Muscle layer of colon (tissue), 2 donors: ENCODE measurements at regions not wholly inside any gene's neighbourhood (a gene's known extent, or its start where the extent isn't known, plus 50 kb on each side); places are given as distances from the start of the nearest gene placed in this dataset.

Experiments
- H3K27ac ChIP-seq: one replicate; pipeline ENCODE4 v1.7.0; 2013; ENCODE audit warnings: low read depth, mild to moderate bottlenecking, low read length, moderate library complexity
- H3K27me3 ChIP-seq, 2 donors: one replicate each; pipeline ENCODE4 v1.7.0; 2013; ENCODE audit warnings: low read length in 2 of 2, mild to moderate bottlenecking in 2 of 2; ENCODE audit not compliant: insufficient read depth in 2 of 2, control insufficient read depth in 1 of 2
- H3K36me3 ChIP-seq: one replicate; pipeline ENCODE4 v1.7.0; 2013; ENCODE audit warnings: mild to moderate bottlenecking, low read length; ENCODE audit not compliant: insufficient read depth
- H3K4me1 ChIP-seq: one replicate; pipeline ENCODE4 v1.7.0; 2013; ENCODE audit warnings: mild to moderate bottlenecking, low read length; ENCODE audit not compliant: insufficient read depth
- H3K4me3 ChIP-seq, 2 donors: one replicate each; pipeline ENCODE4 v1.7.0; 2013; ENCODE audit warnings: low read length in 2 of 2, low read depth in 1 of 2, mild to moderate bottlenecking in 1 of 2, moderate library complexity in 1 of 2
- H3K9ac ChIP-seq: one replicate; pipeline ENCODE4 v1.7.0; 2013; ENCODE audit warnings: low read length
- H3K9me3 ChIP-seq: one replicate; pipeline ENCODE4 v1.7.0; 2013; ENCODE audit warnings: mild to moderate bottlenecking, low read length
- donor health status: abdominal sarcoma.
- donor health status: Adenocarcinoma of cecum.

- H3K9ac ChIP-seq: no peak overlapping the region
- no peaks in the 10 kb centered on the region for H3K36me3 ChIP-seq
- H3K27ac ChIP-seq: no peak overlapping the region
- no peaks in the 10 kb centered on the region for H3K27me3 ChIP-seq
- H3K4me3 ChIP-seq: no peak overlapping the region
- no peaks in the 10 kb centered on the region for H3K4me1 ChIP-seq
- no peaks in the 10 kb centered on the region for H3K9me3 ChIP-seq
These were observed 117.1 kb downstream of the PPP1R3A start for GRCh38 chr7:113801751-113802150.

GRCh38 chr7:113800826-113801225 is 118.0 kb downstream of the PPP1R3A start:
- Histone ChIP-seq H3K27me3 (no peaks in the 10 kb centered on the region), H3K27ac (no peak overlapping the region), H3K36me3 (no peaks in the 10 kb centered on the region), H3K9ac (no peak overlapping the region), H3K4me3 (no peak overlapping the region), H3K9me3 (no peaks in the 10 kb centered on the region), H3K4me1 (no peaks in the 10 kb centered on the region)

GRCh38 chr7:113799896-113800295 is 118.9 kb downstream of the PPP1R3A start:
- Histone ChIP-seq H3K9ac (no peak overlapping the region), H3K27ac (no peak overlapping the region), H3K36me3 (no peaks in the 10 kb centered on the region), H3K9me3 (no peaks in the 10 kb centered on the region), H3K4me3 (no peak overlapping the region), H3K27me3 (no peaks in the 10 kb centered on the region), H3K4me1 (no peaks in the 10 kb centered on the region)

DNA sequence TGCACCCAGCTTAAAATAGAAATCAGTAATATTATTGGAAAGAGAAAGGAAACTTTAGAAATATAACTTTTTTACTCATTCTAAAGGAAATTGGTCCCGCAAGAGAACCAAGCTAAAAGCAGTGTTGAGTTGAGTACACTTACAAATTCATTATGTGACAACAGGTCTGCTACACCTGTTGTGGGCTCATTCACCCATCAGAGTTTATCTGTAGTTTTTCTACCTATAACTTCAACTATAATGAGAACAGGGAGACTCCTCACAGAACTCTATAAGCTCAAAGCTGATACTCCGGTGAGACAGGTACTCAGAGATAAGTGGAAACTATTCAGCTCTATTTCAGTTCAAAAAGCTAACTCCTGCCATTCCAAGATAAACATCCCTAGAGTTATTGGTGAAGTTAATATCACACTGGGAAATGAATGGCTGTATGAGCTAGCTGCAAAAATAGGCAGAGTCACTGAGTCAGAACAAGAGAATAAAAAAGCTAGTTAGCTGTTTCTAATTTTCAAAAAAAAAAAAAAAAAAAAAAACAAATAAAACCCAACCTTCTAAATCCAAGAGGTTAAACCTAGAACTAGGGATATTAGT is 121.3 kb downstream of the PPP1R3A start:
- Histone ChIP-seq H3K9me3 (no peaks in the 10 kb centered on the region), H3K36me3 (no peaks in the 10 kb centered on the region), H3K4me1 (no peaks in the 10 kb centered on the region), H3K27me3 (no peaks in the 10 kb centered on the region), H3K9ac (no peak overlapping the region), H3K27ac (no peak overlapping the region), H3K4me3 (no peak overlapping the region)

GRCh38 chr7:113796557-113796956 is 122.3 kb downstream of the PPP1R3A start:
- no peak overlapping the region for H3K9ac ChIP-seq
- no peaks in the 10 kb centered on the region for H3K9me3 ChIP-seq
- no peaks in the 10 kb centered on the region for H3K27me3 ChIP-seq
- no peaks in the 10 kb centered on the region for H3K4me1 ChIP-seq
- no peak overlapping the region for H3K27ac ChIP-seq
- no peaks in the 10 kb centered on the region for H3K36me3 ChIP-seq
- H3K4me3 ChIP-seq: no peak overlapping the region

GRCh38 chr7:113794573-113794972 is 124.2 kb downstream of the PPP1R3A start:
- Histone ChIP-seq H3K9me3 (no peaks in the 10 kb centered on the region), H3K27ac (no peak overlapping the region), H3K4me1 (no peaks in the 10 kb centered on the region), H3K9ac (no peak overlapping the region), H3K36me3 (no peaks in the 10 kb centered on the region), H3K4me3 (no peak overlapping the region), H3K27me3 (no peaks in the 10 kb centered on the region)

DNA sequence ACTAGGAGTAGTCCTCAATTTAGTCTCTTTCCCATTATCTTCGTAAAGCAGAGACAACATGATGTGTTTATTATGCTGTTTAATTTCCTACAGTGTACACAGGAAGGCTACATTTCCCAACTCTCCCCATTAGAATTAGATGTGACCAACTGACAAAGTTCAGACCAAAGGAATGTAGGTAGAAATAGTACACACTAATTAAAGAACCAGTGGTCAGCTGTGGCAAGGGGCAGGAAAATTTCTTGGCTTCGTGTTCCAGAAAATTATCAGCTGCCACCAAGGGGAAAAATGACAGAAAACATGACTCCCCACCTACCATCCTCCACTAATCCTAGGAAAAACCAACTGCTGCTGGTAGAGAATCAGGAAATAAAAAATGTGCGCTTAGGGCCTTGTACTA is 125.6 kb downstream of the PPP1R3A start:
- H3K27ac ChIP-seq: no peak overlapping the region
- H3K27me3 ChIP-seq: no peaks in the 10 kb centered on the region

GRCh38 chr7:113790025-113790424 is 128.8 kb downstream of the PPP1R3A start:
- no peaks in the 10 kb centered on the region for H3K27me3 ChIP-seq
- H3K4me1 ChIP-seq: no peaks in the 10 kb centered on the region
- H3K9me3 ChIP-seq: no peaks in the 10 kb centered on the region
- H3K4me3 ChIP-seq: no peak overlapping the region
- no peaks in the 10 kb centered on the region for H3K36me3 ChIP-seq
- H3K27ac ChIP-seq: no peak overlapping the region
- no peak overlapping the region for H3K9ac ChIP-seq

More for the DNA sequence above, 125.6 kb downstream of the PPP1R3A start:
- Histone ChIP-seq H3K9ac (no peak overlapping the region), H3K4me1 (no peaks in the 10 kb centered on the region), H3K4me3 (no peak overlapping the region), H3K9me3 (no peaks in the 10 kb centered on the region), H3K36me3 (no peaks in the 10 kb centered on the region)

DNA sequence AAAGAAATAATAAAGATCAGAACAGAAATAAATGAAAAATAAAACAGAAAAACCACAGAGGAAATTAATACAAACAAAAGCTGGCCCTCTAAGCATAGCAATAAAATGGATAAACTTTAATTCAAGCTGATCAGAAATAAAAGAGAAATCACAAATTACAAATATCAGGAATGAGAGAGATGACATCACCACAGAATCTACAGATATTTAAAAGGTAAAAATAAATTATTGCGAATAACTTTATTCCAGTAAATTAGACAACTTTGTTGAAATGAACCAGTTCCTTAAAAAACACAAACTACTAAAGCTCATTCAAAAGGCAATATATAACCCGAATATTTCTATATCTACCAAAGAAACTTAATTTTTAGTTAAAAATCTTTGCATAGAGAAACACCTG is 131.7 kb downstream of the PPP1R3A start:
- H3K27me3 ChIP-seq: no peaks in the 10 kb centered on the region
- H3K36me3 ChIP-seq: no peaks in the 10 kb centered on the region
- H3K9me3 ChIP-seq: no peaks in the 10 kb centered on the region
- no peak overlapping the region for H3K27ac ChIP-seq
- no peak overlapping the region for H3K9ac ChIP-seq
- no peaks in the 10 kb centered on the region for H3K4me1 ChIP-seq
- H3K4me3 ChIP-seq: no peak overlapping the region

- Histone ChIP-seq H3K4me1 (no peaks in the 10 kb centered on the region), H3K36me3 (no peaks in the 10 kb centered on the region)
These were observed 133.9 kb downstream of the PPP1R3A start for GRCh38 chr7:113784956-113785355.

DNA sequence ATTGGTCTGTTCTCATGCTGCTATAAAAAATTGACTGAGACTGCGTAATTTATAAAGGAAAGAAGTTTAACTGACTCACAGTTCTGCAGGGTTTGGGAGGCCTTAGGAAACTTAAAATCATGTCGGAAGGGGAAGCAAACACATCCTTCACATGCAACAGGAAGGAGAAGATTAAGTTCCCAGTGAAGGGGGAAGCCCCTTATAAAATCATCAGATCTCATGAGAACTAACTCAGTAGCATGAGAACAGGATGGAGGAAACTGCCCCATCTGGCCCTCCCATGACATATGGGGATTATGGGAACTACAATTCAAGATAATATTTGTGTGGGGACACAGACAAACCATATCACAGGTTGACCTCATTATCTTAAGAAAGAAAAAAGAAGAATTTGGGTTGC is 134.5 kb downstream of the PPP1R3A start:
- H3K9ac ChIP-seq: no peak overlapping the region
- H3K36me3 ChIP-seq: no peaks in the 10 kb centered on the region
- H3K4me3 ChIP-seq: no peak overlapping the region
- H3K4me1 ChIP-seq: no peaks in the 10 kb centered on the region
- H3K9me3 ChIP-seq: no peaks in the 10 kb centered on the region
- no peaks in the 10 kb centered on the region for H3K27me3 ChIP-seq
- no peak overlapping the region for H3K27ac ChIP-seq

More at GRCh38 chr7:113784956-113785355, 133.9 kb downstream of the PPP1R3A start:
- H3K27me3 ChIP-seq: no peaks in the 10 kb centered on the region
- no peak overlapping the region for H3K9ac ChIP-seq
- no peak overlapping the region for H3K4me3 ChIP-seq
- no peaks in the 10 kb centered on the region for H3K9me3 ChIP-seq
- H3K27ac ChIP-seq: no peak overlapping the region

DNA sequence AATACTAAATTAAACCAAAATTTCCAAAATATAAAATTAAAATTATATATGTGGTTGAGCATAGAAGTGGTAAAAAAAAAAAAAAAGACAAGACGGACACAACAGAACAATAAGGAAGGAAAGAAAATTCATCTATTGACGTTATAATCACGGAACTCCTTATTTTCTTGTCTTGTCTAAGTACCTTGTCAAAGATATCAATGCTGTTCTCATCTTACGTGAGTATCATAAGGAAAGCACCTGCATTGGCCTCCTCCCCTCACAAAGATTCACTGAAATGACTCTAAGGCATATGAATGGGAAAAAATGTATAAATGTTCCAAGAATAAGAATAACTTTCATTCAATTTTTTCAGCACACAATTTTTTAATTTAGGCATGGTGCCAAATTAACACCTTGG is 135.4 kb downstream of the PPP1R3A start:
- Histone ChIP-seq H3K4me3 (no peak overlapping the region), H3K9ac (no peak overlapping the region), H3K36me3 (no peaks in the 10 kb centered on the region), H3K27ac (no peak overlapping the region), H3K9me3 (no peaks in the 10 kb centered on the region), H3K27me3 (no peaks in the 10 kb centered on the region), H3K4me1 (no peaks in the 10 kb centered on the region)
